Trophoblast cell (in vitro differentiated cells and primary cell): ENCODE measurements at regions not wholly inside any gene's neighbourhood (a gene's known extent, or its start where the extent isn't known, plus 50 kb on each side); places are given as distances from the start of the nearest gene placed in this dataset.

Source experiments
- DNase-seq, 2 donors: peaks; one replicate each; pipeline ENCODE4 v3.0.0-alpha.2; 2016
- H2AFZ ChIP-seq: 2 replicates; pipeline ENCODE4 v1.6.1; 2013; ENCODE audit warnings: low read length, moderate library complexity, mild to moderate bottlenecking; ENCODE audit not compliant: insufficient read depth, poor library complexity
- H2AK5ac ChIP-seq: 2 replicates; pipeline ENCODE4 v1.6.1; 2013; ENCODE audit warnings: mild to moderate bottlenecking, low read length
- H2BK120ac ChIP-seq: 2 replicates; pipeline ENCODE4 v1.6.1; 2013; ENCODE audit warnings: low read length, mild to moderate bottlenecking, moderate library complexity; ENCODE audit not compliant: insufficient read depth, poor library complexity
- H2BK12ac ChIP-seq: 2 replicates; pipeline ENCODE4 v1.6.1; 2013; ENCODE audit warnings: mild to moderate bottlenecking, low read length, moderate library complexity
- H2BK5ac ChIP-seq: 2 replicates; pipeline ENCODE4 v1.6.1; 2013; ENCODE audit warnings: low read length, low read depth, moderate library complexity, mild to moderate bottlenecking; ENCODE audit not compliant: poor library complexity
- H3K14ac ChIP-seq: 2 replicates; pipeline ENCODE4 v1.6.1; 2013; ENCODE audit warnings: mild to moderate bottlenecking, low read length
- H3K18ac ChIP-seq: 2 replicates; pipeline ENCODE4 v1.6.1; 2013; ENCODE audit warnings: mild to moderate bottlenecking, low read length
- H3K23ac ChIP-seq: 2 replicates; pipeline ENCODE4 v1.6.1; 2013; ENCODE audit warnings: low read length
- H3K27ac ChIP-seq: 2 replicates; pipeline ENCODE4 v1.5.1; 2013; ENCODE audit warnings: low read depth, mild to moderate bottlenecking, inconsistent platforms, low read length, moderate library complexity
- H3K27me3 ChIP-seq: 2 replicates; pipeline ENCODE4 v1.6.1; 2013; ENCODE audit warnings: inconsistent platforms, mild to moderate bottlenecking, low read length, moderate library complexity; ENCODE audit not compliant: insufficient read depth
- H3K36me3 ChIP-seq, 2 experiments: 1 replicate in 1 of 2; 2 replicates in 1 of 2; pipeline ENCODE4 v1.6.1; 2013; ENCODE audit warnings: low read length in 2 of 2, mild to moderate bottlenecking in 2 of 2, moderate library complexity in 1 of 2; ENCODE audit not compliant: insufficient read depth in 2 of 2, control insufficient read depth in 1 of 2
- H3K4ac ChIP-seq: 2 replicates; pipeline ENCODE4 v1.6.1; 2013; ENCODE audit warnings: low read depth, mild to moderate bottlenecking, low read length, moderate library complexity
- H3K4me1 ChIP-seq, 2 experiments: 1 replicate in 1 of 2; 2 replicates in 1 of 2; pipeline ENCODE4 v1.6.1; 2013; ENCODE audit warnings: low read length in 2 of 2, mild to moderate bottlenecking in 2 of 2, moderate library complexity in 1 of 2; ENCODE audit not compliant: insufficient read depth in 2 of 2, control insufficient read depth in 1 of 2
- H3K4me2 ChIP-seq: 2 replicates; pipeline ENCODE4 v1.6.1; 2013; ENCODE audit warnings: inconsistent platforms, mild to moderate bottlenecking, low read length, moderate library complexity
- H3K4me3 ChIP-seq: 2 replicates; pipeline ENCODE4 v1.5.1; 2013; ENCODE audit warnings: mild to moderate bottlenecking, low read depth, low read length, inconsistent platforms
- H3K79me1 ChIP-seq: one replicate; pipeline ENCODE4 v1.6.1; 2013; ENCODE audit warnings: low read length
- H3K79me2 ChIP-seq: 2 replicates; pipeline ENCODE4 v1.6.1; 2013; ENCODE audit warnings: low read length, mild to moderate bottlenecking; ENCODE audit not compliant: control insufficient read depth, insufficient read depth, poor library complexity
- H3K9ac ChIP-seq: 2 replicates; pipeline ENCODE4 v1.6.1; 2013; ENCODE audit warnings: mild to moderate bottlenecking, low read length
- H3K9me3 ChIP-seq: 2 replicates; pipeline ENCODE4 v1.6.1; 2013; ENCODE audit warnings: low read depth, mild to moderate bottlenecking, control low read depth, inconsistent platforms, low read length; ENCODE audit not compliant: insufficient read depth
- H4K12ac ChIP-seq: 2 replicates; pipeline ENCODE4 v1.6.1; 2013; ENCODE audit warnings: low read depth, mild to moderate bottlenecking, low read length, moderate library complexity
- H4K8ac ChIP-seq: 2 replicates; pipeline ENCODE4 v1.6.1; 2013; ENCODE audit warnings: low read depth, mild to moderate bottlenecking, low read length, moderate library complexity
- H4K91ac ChIP-seq: one replicate; pipeline ENCODE4 v1.6.1; 2013; ENCODE audit warnings: low read depth, mild to moderate bottlenecking, low read length, moderate library complexity
- WGBS: extraction: QIAGEN DNeasy Blood & Tissue Kit; methylation state at CpG from one replicate; pipeline ENCODE4 v1.1.7; 2013; ENCODE audit warnings: missing lambda C conversion rate; ENCODE audit not compliant: insufficient read length, insufficient coverage; ENCODE audit errors: extremely low coverage; 5-methylcytosine and 5-hydroxymethylcytosine counted together

DNA sequence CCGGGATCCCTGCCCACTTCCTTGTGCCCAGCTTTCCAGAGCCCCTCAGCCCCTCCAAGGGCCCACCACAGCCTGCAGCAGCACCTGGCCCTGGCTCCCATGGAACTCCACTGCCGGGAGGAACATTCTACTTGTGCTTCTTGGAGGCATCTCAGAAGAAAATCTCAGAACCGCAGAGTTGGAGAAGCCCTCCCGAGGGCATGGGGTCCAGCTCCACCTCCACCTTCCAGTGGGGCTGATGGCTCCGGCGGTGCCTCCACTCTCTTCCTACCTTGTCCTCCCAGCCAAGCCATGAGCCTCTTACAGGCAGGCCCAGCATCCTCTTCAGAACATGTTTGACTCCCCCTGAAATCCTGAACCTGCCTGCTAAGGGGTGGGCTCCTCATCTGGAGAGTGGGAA is 79.4 kb upstream of the ZNF469 start:
- no peaks in the 10 kb centered on the region for H3K36me3 ChIP-seq
- H4K12ac ChIP-seq = no peak overlapping the region
- H3K27me3 ChIP-seq = no peaks in the 10 kb centered on the region
- H3K14ac ChIP-seq = peak overlapping the region; percentile 15
- no peak overlapping the region for H2AK5ac ChIP-seq
- peak overlapping the region; percentile 64 for H4K91ac ChIP-seq
- no peak overlapping the region for H3K23ac ChIP-seq
- no peak overlapping the region for H4K8ac ChIP-seq
- H3K4me2 ChIP-seq = no peak overlapping the region
- H2BK5ac ChIP-seq = no peak overlapping the region
- no peak overlapping the region for H3K27ac ChIP-seq
- peaks cover 6% of the 10 kb centered on the region for H3K9me3 ChIP-seq
- no peak overlapping the region for H2AFZ ChIP-seq
- H3K4me3 ChIP-seq = no peak overlapping the region
- DNase-seq = no peak
- H3K79me1 ChIP-seq = peaks cover 11% of the 10 kb centered on the region
- no peaks in the 10 kb centered on the region for H3K79me2 ChIP-seq
- peaks cover 26 to 37% of the 10 kb centered on the region in 2 experiments for H3K4me1 ChIP-seq
- no peak overlapping the region for H3K18ac ChIP-seq
- H3K9ac ChIP-seq = no peak overlapping the region
- WGBS = no CpG with 5 or more reads among the region's 6 CpGs
- peak overlapping the region; percentile 6 for H2BK12ac ChIP-seq
- H3K4ac ChIP-seq = no peak overlapping the region
- H2BK120ac ChIP-seq = no peak overlapping the region

DNA sequence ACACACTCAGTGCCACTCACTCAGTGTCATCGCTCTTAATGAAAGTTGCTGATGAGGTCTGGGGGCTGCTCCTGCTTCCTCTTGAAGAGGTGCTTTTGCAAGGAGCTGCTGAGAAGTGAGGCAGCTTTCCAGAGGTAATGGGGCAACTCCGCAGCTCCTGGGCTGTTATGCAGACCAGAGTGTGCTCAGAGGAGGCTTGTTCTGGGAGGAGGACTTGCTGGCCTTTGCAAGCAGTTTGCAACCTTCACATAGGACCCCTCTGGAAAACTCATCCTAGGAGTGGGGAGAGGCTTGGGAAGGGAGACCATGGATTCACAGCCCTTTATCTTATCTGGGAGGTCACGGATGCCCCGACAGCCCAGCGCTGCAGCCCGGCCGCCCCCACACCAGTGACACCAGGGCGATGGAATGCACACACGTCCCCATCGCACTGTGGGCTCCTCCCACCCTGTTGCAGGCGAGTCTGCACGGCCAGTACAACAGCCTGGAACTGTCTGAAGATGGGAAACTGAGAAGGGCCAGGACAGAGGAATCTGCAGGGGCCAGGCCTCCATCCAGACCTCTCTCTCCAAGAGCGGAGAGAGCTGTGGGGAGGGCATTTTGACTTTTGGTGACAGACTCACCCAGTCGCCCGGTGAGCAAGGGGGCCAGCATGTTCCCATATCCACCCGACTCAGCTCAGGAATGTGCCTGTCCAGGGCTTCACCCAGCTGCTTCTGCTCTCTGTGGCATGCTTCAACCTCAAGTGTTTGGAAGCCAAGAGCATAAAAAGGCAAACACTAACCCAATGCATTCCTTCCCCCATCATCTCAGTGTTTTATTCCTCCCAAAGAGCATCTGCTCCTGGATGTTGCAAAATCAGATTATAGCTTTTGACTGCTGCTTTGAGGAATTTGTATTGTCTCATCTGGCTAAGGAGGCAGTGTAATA is 78.6 kb upstream of the ZNF469 start:
- DNase-seq = peak; percentile 60 to 74
- Histone ChIP-seq H3K4me3 (no peak overlapping the region), H3K27me3 (no peaks in the 10 kb centered on the region), H2BK120ac (no peak overlapping the region), H3K36me3 (no peaks in the 10 kb centered on the region), H3K9ac (no peak overlapping the region), H3K27ac (peak overlapping the region; percentile 57), H3K4me2 (peak overlapping the region; percentile 15), H4K8ac (no peak overlapping the region), H2AK5ac (peak overlapping the region; percentile 5), H3K18ac (no peak overlapping the region), H2AFZ (no peak overlapping the region), H3K9me3 (peaks cover 10% of the 10 kb centered on the region), H3K79me1 (peaks cover 11% of the 10 kb centered on the region), H3K14ac (no peak overlapping the region), H4K91ac (peak overlapping the region; percentile 64), H4K12ac (no peak overlapping the region), H3K4me1 (peaks cover 25 to 32% of the 10 kb centered on the region in 2 experiments), H3K23ac (no peak overlapping the region), H2BK12ac (peak overlapping the region; percentile 6), H3K79me2 (no peaks in the 10 kb centered on the region), H2BK5ac (peak overlapping the region; percentile 18), H3K4ac (no peak overlapping the region)
- WGBS = no CpG with 5 or more reads among the region's 16 CpGs

DNA sequence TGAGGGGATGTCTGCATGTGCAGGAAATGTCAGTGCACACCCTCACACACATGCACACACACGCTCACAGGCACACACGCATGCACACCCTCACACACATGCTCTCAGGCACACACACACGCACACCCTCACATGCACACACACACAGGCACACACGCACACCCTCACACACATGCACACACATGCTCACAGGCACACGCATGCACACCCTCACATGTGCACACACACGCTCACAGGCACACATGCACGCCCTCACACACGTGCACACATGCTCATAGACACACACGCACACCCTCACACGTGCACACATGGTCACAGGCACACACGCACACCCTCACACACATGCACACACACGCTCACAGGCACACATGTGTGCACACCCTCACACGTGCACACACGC is 77.6 kb upstream of the ZNF469 start:
- H2AK5ac ChIP-seq = no peak overlapping the region
- no peak overlapping the region for H2BK12ac ChIP-seq
- no peaks in the 10 kb centered on the region for H3K79me2 ChIP-seq
- no CpG with 5 or more reads among the region's 14 CpGs for WGBS
- H3K9me3 ChIP-seq = peaks cover 10% of the 10 kb centered on the region
- no peak for DNase-seq
- no peak overlapping the region for H4K12ac ChIP-seq
- H3K4me1 ChIP-seq = peaks cover 22 to 28% of the 10 kb centered on the region in 2 experiments
- H3K18ac ChIP-seq = no peak overlapping the region
- no peak overlapping the region for H4K91ac ChIP-seq
- no peak overlapping the region for H3K4ac ChIP-seq
- no peak overlapping the region for H2AFZ ChIP-seq
- H3K9ac ChIP-seq = no peak overlapping the region
- no peak overlapping the region for H3K14ac ChIP-seq
- no peak overlapping the region for H2BK5ac ChIP-seq
- H3K27ac ChIP-seq = no peak overlapping the region
- no peaks in the 10 kb centered on the region for H3K27me3 ChIP-seq
- peak overlapping the region; percentile 45 for H3K4me3 ChIP-seq
- no peaks in the 10 kb centered on the region for H3K36me3 ChIP-seq
- no peak overlapping the region for H2BK120ac ChIP-seq
- peaks cover 6% of the 10 kb centered on the region for H3K79me1 ChIP-seq
- no peak overlapping the region for H3K23ac ChIP-seq
- no peak overlapping the region for H3K4me2 ChIP-seq
- no peak overlapping the region for H4K8ac ChIP-seq

DNA sequence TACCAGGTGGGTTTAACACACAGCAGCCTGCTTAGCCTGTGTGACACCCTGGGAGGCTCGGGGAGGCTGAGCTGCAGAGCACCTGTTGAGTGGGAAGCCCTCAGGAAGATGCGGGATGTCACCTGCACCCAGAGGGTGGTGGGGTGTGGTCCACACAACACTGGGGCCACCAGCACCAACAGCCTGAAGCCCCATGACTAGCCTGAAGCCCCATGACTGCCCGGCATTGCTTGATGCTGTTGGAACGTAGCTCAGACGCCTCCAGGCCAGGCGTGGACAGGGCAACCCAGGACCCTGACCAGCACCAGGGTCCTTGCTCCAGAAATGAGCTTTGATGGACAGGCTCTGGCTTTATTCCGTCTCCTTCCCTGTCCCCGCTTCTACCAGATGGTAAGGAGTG is 76.3 kb upstream of the ZNF469 start:
- Histone ChIP-seq H3K23ac (no peak overlapping the region), H3K14ac (peak overlapping the region; percentile 2), H3K79me2 (no peaks in the 10 kb centered on the region), H3K18ac (no peak overlapping the region), H3K79me1 (peaks cover 6% of the 10 kb centered on the region), H2BK12ac (no peak overlapping the region), H3K9ac (no peak overlapping the region), H3K4me2 (no peak overlapping the region), H3K4me3 (no peak overlapping the region), H3K36me3 (no peaks in the 10 kb centered on the region), H4K8ac (no peak overlapping the region), H3K4ac (no peak overlapping the region), H2AFZ (no peak overlapping the region), H3K27me3 (no peaks in the 10 kb centered on the region), H3K9me3 (peaks cover 13% of the 10 kb centered on the region), H4K91ac (peak overlapping the region; percentile 45), H2AK5ac (no peak overlapping the region), H3K27ac (no peak overlapping the region), H4K12ac (no peak overlapping the region), H2BK5ac (no peak overlapping the region), H2BK120ac (no peak overlapping the region), H3K4me1 (peaks cover 22 to 28% of the 10 kb centered on the region in 2 experiments)
- peak; percentile 37 to 48 for DNase-seq
- no CpG with 5 or more reads among the region's 8 CpGs for WGBS
